HG02981 (cell line): ENCODE measurements at regions not wholly inside any gene's neighbourhood (a gene's known extent, or its start where the extent isn't known, plus 50 kb on each side); places are given as distances from the start of the nearest gene placed in this dataset.

Experiments used
- ATAC-seq: cut with Tn5 transposase; IDR thresholded peaks from one replicate; pipeline ENCODE4 v1.9.1; 2021; ENCODE audit warnings: mild to moderate bottlenecking, moderate library complexity; ENCODE audit not compliant: unreplicated experiment

- ATAC-seq = no peak
Measured at GRCh38 chr6:91864911-91865310, 1278.0 kb upstream of the MAP3K7 start.

DNA sequence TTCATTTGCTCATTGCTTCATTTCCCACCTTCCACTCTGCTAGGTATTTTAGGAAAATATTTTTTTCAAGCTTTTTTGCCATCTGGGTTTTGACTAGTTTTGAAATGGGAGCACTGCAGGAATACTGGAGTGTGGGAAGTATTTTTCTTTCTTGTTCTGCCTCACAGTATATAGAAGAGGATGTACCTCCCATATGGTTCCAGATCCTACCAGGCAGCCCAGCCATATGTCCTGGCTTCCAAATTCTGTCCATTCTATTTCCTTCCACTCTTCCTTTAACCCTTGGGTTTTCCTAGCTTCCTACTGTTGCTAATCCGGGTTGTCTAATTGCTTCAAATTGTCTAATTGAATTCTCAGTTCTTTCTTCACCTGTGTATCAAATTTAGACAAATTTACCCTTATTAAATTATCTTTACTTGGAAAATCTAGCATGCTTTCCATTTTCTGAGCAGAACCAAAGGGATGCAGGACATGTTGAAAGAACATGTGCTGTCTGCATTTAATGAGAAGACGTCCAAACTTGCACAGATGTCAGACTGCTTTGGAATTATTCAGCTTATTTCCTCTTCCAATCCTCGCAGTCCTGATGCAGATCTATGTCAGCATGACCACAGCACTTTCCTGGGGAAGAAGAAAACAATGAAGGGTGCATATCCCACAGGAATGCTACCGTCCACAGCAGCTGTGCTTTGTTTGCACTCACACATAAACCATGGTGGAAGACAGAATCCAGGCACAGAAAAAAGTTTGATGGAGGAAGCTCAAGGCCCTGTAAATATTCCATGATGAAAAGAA, 1273.9 kb upstream of the MAP3K7 start:
- ATAC-seq = no peak

- ATAC-seq = no peak
Measured at GRCh38 chr6:91852252-91852651, 1265.4 kb upstream of the MAP3K7 start.

GRCh38 chr6:91834813-91835212, 1247.9 kb upstream of the MAP3K7 start:
- ATAC-seq = no peak

DNA sequence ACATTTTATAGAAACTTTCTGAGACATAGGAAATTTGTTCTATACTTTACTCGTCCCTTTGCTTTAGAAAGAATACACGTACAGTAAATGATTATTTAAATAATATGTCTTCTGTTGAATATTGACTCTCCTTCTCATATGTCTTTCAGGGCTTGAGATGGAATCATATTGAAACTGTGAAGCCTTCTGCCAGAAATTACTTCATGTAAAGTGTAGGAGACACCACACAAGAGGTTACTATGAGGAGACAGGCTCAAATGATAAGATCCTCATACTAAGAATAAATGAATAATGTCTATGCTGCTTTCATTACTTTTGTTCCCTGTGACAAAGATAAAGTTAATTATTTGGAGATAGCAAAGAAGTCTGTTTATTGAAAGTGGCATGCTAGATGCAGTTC, 1240.3 kb upstream of the MAP3K7 start:
- ATAC-seq = no peak

DNA sequence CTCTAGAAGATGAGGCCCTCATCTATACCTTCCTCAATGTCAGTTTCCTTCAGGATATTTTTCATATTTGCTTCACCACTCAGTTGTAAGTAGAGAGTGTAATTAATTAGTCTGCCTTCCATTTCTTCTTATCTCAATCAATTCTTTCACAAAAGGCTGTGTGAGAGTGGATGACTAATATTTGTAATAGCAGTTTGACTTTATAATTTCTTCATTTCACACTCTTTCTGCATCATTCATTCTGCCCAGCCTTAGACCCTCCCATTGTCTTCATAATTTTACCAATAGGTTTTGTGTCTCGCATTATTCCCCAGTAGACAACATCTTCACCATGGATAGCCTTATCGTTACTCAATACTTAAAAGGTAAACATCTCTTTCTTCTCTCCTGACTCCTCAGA, 1239.3 kb upstream of the MAP3K7 start:
- no peak for ATAC-seq

GRCh38 chr6:91824331-91824730, 1237.5 kb upstream of the MAP3K7 start:
- ATAC-seq = no peak

- no peak for ATAC-seq
Measured at GRCh38 chr6:91822581-91822980, 1235.7 kb upstream of the MAP3K7 start.

DNA sequence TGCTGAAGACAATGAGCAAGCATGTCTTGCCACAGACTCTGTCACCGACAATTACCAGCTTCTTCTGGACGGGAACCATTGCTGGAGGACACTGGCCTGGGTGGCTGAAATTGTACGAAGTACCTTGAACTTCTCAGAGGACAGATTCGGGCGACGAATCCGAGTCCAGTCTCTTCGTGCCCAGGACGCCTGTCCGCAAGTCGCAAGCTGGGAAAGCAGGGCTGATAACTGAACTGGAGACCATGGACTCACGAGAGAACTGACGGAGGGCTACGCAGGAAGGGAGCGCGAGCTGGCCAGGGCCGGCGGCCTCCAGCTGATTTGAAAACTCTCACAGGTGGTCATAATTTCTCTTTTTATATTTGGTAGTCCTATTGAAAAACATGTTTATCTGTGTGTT, 1229.5 kb upstream of the MAP3K7 start:
- no peak for ATAC-seq

DNA sequence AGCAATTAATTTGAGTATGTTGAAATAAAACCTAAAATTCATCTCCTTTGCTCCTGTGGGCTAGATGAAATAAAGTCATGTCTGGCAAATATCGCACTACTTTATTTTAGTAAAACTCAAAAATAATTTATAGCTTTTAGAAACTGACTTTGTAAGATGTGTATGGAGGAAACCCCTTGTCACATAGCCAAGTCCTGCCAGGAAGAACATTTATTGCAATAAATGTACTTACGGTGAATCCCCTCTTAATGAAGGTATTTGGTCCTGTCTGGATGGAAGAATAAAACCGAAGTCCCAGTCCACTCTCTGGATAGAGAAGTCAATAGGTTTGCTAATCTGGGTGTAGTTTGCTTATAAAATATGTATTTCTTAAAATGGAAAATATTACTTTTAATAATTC, 1226.8 kb upstream of the MAP3K7 start:
- ATAC-seq = no peak

DNA sequence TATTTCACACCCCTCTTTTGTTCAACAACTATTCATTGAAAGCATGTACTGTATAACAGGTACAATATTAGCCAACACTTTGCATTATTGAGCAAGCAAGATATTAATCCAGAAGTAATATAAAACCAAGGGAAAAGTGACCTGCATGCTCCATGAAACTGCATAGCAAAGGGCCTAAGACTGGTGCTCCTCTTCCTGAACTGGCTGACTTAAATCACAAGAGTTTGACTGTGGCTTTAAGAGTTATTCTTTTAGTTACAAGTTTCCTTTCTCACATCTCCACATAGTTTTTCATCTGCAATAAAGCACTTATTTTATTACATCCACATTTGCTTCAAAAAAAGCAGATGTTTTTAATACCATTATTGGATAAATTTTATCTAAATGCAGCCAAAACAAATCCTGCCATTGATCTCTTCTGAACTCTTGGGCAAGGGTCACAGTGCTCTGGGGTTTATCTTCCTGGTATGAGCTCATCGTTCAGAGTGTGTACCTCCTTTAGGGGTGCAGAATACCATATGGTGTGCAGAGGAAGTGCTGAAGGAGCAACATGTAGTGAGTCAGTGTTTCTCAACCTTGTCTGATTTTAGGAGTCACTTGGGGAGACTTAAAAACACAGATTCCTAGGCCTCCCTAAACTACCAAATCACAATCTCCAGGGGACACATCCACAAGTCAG, 1225.9 kb upstream of the MAP3K7 start:
- no peak for ATAC-seq

DNA sequence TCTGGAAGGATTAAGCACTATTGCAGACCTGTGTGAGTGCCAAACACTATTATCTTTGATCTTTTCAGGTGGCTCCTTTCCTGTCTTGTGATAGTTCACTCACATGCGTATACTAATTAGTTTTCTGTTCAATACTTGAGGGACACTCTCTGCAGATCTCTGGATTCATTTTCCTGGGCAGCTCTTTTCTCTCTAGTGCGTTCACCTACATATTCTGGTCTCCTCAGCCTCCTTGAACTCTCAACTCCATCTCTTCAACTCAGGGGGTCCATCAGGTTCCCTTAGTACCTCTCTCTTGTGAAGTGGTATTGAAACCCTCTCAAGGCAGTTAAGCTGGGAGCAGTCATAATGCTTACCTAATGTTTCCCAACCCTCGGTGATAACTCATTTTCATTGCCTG, 1218.1 kb upstream of the MAP3K7 start:
- ATAC-seq = no peak

DNA sequence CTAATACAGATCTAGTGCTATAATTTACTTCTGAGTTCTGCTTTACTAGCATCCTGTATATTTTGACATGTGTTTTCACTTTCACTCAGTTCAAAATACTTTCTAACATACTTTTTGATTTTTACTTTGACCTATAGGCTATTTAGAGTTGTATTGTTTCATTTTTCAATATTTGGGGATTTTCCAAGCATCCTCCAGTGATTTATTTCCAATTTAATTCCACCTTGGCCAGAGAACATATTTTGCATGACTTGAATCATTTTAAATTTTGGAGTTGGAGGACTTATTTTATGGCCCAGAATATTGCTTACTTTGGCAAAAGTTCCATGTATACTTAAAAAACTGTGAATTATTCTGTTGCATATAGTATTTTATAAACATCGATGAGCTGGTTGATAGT, 1215.6 kb upstream of the MAP3K7 start:
- ATAC-seq = no peak

- no peak for ATAC-seq
Measured at GRCh38 chr6:91796603-91797002, 1209.7 kb upstream of the MAP3K7 start.

DNA sequence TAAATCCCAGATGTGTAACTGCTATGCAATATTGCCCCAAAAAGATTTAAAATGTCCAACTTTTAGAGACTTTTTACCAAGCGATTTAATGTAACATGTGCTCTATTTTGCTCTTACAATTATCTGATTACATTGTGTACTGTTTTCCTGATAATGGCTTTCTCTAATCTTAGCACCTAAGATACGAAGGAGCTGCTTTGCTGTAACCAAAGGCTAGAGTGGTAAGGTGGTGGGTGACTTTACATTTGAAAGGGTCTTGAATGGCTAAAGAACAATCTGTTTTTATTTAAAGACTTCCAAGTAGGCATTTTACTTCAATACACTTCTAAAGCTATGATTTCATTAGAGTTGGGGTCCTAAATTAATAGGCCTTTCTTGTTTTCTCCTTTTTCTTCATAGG, 1201.6 kb upstream of the MAP3K7 start:
- no peak for ATAC-seq

DNA sequence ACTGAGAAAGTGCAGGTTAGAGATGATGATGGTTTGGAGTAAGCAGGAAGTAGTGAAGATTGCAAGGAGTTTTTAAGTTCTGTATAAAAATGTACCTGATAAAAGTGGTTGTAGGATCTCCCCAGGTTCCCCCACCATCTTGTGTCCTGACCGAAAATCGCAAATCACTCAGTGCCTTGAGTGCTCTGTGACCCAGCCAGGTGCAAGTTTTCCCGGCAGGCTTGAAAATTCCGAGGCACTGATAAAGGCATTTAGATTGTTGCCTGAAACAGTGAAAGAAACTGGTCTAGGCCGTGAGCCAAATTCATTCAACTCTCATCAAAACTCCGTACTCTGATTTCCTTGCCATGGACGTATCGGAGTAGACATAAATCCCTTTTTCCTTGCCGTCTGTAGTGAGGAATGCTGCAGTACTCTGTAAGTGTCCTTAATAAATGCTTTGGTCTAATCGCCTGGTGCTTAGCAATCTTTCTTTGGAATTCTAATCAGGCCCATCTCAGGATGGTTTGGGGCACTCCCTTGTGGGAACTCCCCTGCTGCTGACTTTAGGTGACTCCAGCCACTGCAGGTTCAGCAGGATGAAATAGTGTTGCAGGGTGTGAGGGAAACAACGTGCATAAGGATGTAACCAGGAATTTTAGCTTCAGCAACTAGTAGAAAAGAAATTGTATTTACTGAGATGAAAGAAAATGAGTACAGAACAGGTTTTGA, 1199.8 kb upstream of the MAP3K7 start:
- ATAC-seq = no peak

- no peak for ATAC-seq
Measured at GRCh38 chr6:91782802-91783201, 1195.9 kb upstream of the MAP3K7 start.

DNA sequence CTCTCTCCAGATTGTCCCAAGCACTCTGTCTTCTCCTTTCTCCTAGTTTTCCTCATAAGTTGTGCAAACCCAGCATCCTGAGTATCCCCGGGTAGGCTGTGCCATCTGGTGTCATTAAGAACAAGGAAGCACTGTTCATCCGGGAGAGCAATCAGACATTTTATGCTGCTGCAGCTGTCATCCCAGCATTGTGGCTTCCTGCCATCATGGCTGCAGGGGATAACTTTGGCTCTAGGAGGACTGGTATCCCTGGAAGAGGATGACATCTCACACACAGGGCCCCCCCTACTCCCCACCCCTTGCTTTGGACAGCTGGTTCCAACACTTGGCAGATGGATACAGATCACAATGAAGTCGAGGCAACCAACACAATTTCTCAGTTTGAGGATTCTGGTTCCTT, 1195.1 kb upstream of the MAP3K7 start:
- ATAC-seq = no peak

DNA sequence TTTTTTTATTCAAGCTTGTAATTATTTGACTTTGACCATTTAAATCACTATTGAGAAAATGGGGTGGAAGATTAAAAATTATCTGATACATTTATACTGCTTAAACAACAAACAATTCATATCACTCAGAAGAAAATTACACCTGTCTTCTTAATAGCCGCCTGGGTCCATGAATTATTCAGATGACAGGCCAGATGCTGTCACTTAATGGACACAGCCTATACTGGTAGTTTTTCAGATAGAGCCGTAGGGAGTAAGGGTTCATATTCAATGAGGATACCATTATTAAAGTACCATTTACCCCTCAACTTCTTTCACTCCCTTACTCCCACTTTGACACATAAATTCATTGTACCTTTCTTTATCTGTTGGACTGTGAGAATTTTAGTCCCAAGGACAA, 1193.4 kb upstream of the MAP3K7 start:
- ATAC-seq = no peak

GRCh38 chr6:91761621-91762020, 1174.7 kb upstream of the MAP3K7 start:
- no peak for ATAC-seq

DNA sequence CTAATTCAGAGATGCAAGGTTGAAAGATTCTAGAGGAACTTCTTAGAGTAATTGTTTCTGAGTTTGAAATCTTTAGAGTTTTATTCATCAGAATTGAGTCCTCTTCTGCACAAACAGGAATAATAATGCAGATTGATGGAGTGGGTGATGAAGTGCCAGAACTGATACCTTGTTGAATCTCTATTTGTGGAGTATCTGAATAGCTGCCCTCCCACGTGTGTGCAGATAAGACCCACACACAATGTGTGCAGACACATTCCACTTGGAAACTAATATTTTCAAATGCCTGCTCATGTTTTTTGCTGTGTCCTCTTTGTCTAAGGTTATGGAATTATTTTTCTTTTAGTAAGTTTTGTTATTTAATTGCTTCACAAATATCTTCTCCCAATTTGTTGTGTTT, 1167.8 kb upstream of the MAP3K7 start:
- ATAC-seq = no peak

DNA sequence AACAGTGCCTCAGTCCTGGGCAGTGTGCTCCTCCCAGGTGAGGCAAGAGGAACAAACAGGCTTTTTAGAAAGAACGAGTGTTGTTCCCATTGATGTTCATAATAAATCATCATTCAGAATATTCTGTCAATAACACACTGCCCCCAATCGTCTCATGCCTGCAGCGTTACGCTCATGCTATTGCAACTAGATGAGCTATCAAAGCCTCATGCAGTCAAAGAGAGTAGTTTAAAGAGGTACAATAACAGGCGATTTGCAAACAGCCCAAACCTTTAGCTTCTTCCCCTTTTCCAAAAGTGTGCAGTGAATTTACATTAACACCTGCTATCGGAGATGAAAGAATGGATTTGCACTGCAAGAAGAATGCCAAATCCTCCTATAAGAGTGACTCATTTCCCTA, 1164.7 kb upstream of the MAP3K7 start:
- no peak for ATAC-seq
